AG04450 (cell line): ENCODE measurements at regions not wholly inside any gene's neighbourhood (a gene's known extent, or its start where the extent isn't known, plus 50 kb on each side); places are given as distances from the start of the nearest gene placed in this dataset.

Source experiments
- CTCF ChIA-PET: fragments of 300-600, 350-600 bp; formaldehyde crosslinking; extraction: SDS; loops from one replicate; lab custom pipeline; 2022; ENCODE audit warnings: antibody characterized with exemption, inconsistent platforms; lab: Charles Lee
- POLR2A ChIA-PET: fragments of 350-600 bp; formaldehyde crosslinking; extraction: SDS; loops from one replicate; lab custom pipeline; 2021; ENCODE audit warnings: antibody characterized with exemption, inconsistent platforms; lab: Yijun Ruan, JAX
- DNase-seq: peaks from one replicate; pipeline ENCODE4 v3.0.0-alpha.2; 2011; ENCODE audit warnings: low read depth, low spot score
- H3K27ac ChIP-seq: one replicate; pipeline ENCODE4 v1.5.1; 2012; ENCODE audit warnings: low read depth, low read length, control low read depth
- H3K27me3 ChIP-seq: one replicate; pipeline ENCODE4 v1.6.0; 2012; ENCODE audit warnings: low read length; ENCODE audit not compliant: control insufficient read depth, insufficient read depth
- H3K4me3 ChIP-seq: 2 replicates; pipeline ENCODE4 v1.5.1; 2011; ENCODE audit warnings: mild to moderate bottlenecking, low read depth, low read length, control low read depth
- H3K9me3 ChIP-seq: 2 replicates; pipeline ENCODE4 v1.5.1; 2012; ENCODE audit warnings: low read length; ENCODE audit not compliant: control insufficient read depth, insufficient read depth
- CTCF ChIP-seq: IDR thresholded peaks from 2 replicates; pipeline ENCODE4 v1.5.1; 2011; ENCODE audit warnings: low read depth, low read length, control low read depth, inconsistent platforms

GRCh38 chr6:87965806-87966205 is 81.8 kb upstream of the SPACA1 start:
- CTCF ChIA-PET, result no interaction called here
- no peak for TF ChIP-seq CTCF
- POLR2A ChIA-PET, result no interaction called here
- Histone ChIP-seq H3K27me3 (peaks cover 14% of the 10 kb centered on the region), H3K9me3 (no peaks in the 10 kb centered on the region), H3K27ac (no peak overlapping the region), H3K4me3 (no peak overlapping the region)
- DNase-seq, result no peak

GRCh38 chr6:87959083-87959482 is 88.6 kb upstream of the SPACA1 start:
- Histone ChIP-seq H3K4me3 (no peak overlapping the region), H3K27ac (no peak overlapping the region), H3K27me3 (no peaks in the 10 kb centered on the region), H3K9me3 (no peaks in the 10 kb centered on the region)
- ChIA-PET CTCF (interaction anchor here (1.4 kb wide), 1 partner anchor 29 kb away, joined by 4 read pairs; no protein-coding TSS in a partner anchor), POLR2A (no interaction called here)
- TF ChIP-seq CTCF, result no peak
- no peak for DNase-seq

GRCh38 chr6:87951751-87952150 is 95.9 kb upstream of the SPACA1 start:
- TF ChIP-seq CTCF, result no peak
- H3K4me3 ChIP-seq, result no peak overlapping the region
- ChIA-PET CTCF (no interaction called here), POLR2A (no interaction called here)
- H3K9me3 ChIP-seq, result no peaks in the 10 kb centered on the region
- no peak for DNase-seq
- no peak overlapping the region for H3K27ac ChIP-seq
- peaks cover 1% of the 10 kb centered on the region for H3K27me3 ChIP-seq

GRCh38 chr6:87950614-87951013 is 97.0 kb upstream of the SPACA1 start:
- H3K9me3 ChIP-seq, result no peaks in the 10 kb centered on the region
- CTCF ChIA-PET, result no interaction called here
- peaks cover 8% of the 10 kb centered on the region for H3K27me3 ChIP-seq
- H3K4me3 ChIP-seq, result no peak overlapping the region
- no peak for DNase-seq
- no peak overlapping the region for H3K27ac ChIP-seq
- POLR2A ChIA-PET, result no interaction called here
- no peak for TF ChIP-seq CTCF

- POLR2A ChIA-PET, result no interaction called here
These were observed 98.4 kb upstream of the SPACA1 start for GRCh38 chr6:87949194-87949593.

More at GRCh38 chr6:87949194-87949593, 98.4 kb upstream of the SPACA1 start:
- DNase-seq, result no peak
- no peaks in the 10 kb centered on the region for H3K9me3 ChIP-seq
- H3K27me3 ChIP-seq, result peaks cover 15% of the 10 kb centered on the region
- H3K4me3 ChIP-seq, result no peak overlapping the region
- CTCF ChIA-PET, result no interaction called here
- TF ChIP-seq CTCF, result no peak
- H3K27ac ChIP-seq, result no peak overlapping the region
